ENCODE measurements at regions not wholly inside any gene's neighbourhood (a gene's known extent, or its start where the extent isn't known, plus 50 kb on each side); places are given as distances from the start of the nearest gene placed in this dataset.

GRCh38 chr2:166651080-166651675 is 157.1 kb upstream of the SCN7A start:
- TF ChIP-seq GATA2 (IDR thresholded peaks at IDR 0.05; ENCODE audit: low read depth, low read length), result no peak
- no peak for TF ChIP-seq GATA3 (IDR thresholded peaks at IDR 0.05; ENCODE audit: low read depth, low read length)

All from SH-SY5Y (cell line).